ENCODE measurements at regions not wholly inside any gene's neighbourhood (a gene's known extent, or its start where the extent isn't known, plus 50 kb on each side); places are given as distances from the start of the nearest gene placed in this dataset.
"Not testable (repeated sequence)": the region's sequence is repeated elsewhere in the genome, so short reads cannot be mapped to it uniquely, and the experiment has no call there.

GRCh38 chr3:70675810-70676209 is 363.4 kb upstream of the MDFIC2 start:
- not testable (repeated sequence) for TF ChIP-seq CTCF (IDR thresholded peaks at IDR 0.05); USF2 (CRISPR knock-in tag; IDR thresholded peaks at IDR 0.05); ZNF512 (CRISPR knock-in tag; IDR thresholded peaks at IDR 0.05; ENCODE audit: borderline replicate concordance); RELA (CRISPR knock-in tag; IDR thresholded peaks at IDR 0.05; ENCODE audit: borderline replicate concordance); GABPB1 (CRISPR knock-in tag; IDR thresholded peaks at IDR 0.05); RORB (CRISPR knock-in tag; IDR thresholded peaks at IDR 0.05); SMAD4 (CRISPR knock-in tag; IDR thresholded peaks at IDR 0.05); MAX (CRISPR knock-in tag; IDR thresholded peaks at IDR 0.05); ZNF138 (CRISPR knock-in tag; conservative IDR thresholded peaks at IDR 0.05); ATF2 (CRISPR knock-in tag; IDR thresholded peaks at IDR 0.05; ENCODE audit: borderline replicate concordance, low read depth); CREB1 (CRISPR knock-in tag; IDR thresholded peaks at IDR 0.05); E2F5 (CRISPR knock-in tag; IDR thresholded peaks at IDR 0.05); AFF4 (CRISPR knock-in tag; IDR thresholded peaks at IDR 0.05; ENCODE audit: borderline replicate concordance)

Measured in WTC11 (cell line).